GM23338 (cell line): ENCODE measurements at regions not wholly inside any gene's neighbourhood (a gene's known extent, or its start where the extent isn't known, plus 50 kb on each side); places are given as distances from the start of the nearest gene placed in this dataset.

ENCODE experiments used
- ATAC-seq: fragments of 200-7000 bp; cut with Tn5 transposase; 3 replicates; pipeline ENCODE4 v1.9.1; 2020
- DNase-seq: peaks from one replicate; pipeline ENCODE4 v3.0.0-alpha.2; 2015; ENCODE audit warnings: low spot score
- H2AFZ ChIP-seq: fragments of 200-600 bp; sonication (generic); 2 replicates; pipeline ENCODE4 v1.8.0; 2016; ENCODE audit warnings: antibody characterized with exemption, mild to moderate bottlenecking, moderate library complexity
- H3F3A ChIP-seq: fragments of 200-600 bp; sonication (generic); replicated peaks from 2 replicates; pipeline ENCODE4 v1.8.0; 2017; ENCODE audit warnings: antibody characterized with exemption, mixed run types, low read depth
- H3K27ac ChIP-seq: fragments of 200-600 bp; sonication (generic); 2 replicates; pipeline ENCODE4 v1.6.1; 2016; ENCODE audit warnings: low read depth
- H3K27me3 ChIP-seq: fragments of 200-600 bp; sonication (generic); 2 replicates; pipeline ENCODE4 v1.8.0; 2016; ENCODE audit warnings: mild to moderate bottlenecking, mixed run types, moderate library complexity; ENCODE audit not compliant: insufficient read depth
- H3K36me3 ChIP-seq: fragments of 200-600 bp; sonication (generic); 2 replicates; pipeline ENCODE4 v1.8.0; 2016; ENCODE audit warnings: mild to moderate bottlenecking; ENCODE audit not compliant: insufficient read depth
- H3K4me1 ChIP-seq: fragments of 200-600 bp; sonication (generic); 2 replicates; pipeline ENCODE4 v1.8.0; 2016; ENCODE audit warnings: mild to moderate bottlenecking, moderate library complexity; ENCODE audit not compliant: insufficient read depth
- H3K4me2 ChIP-seq: fragments of 200-600 bp; sonication (generic); 2 replicates; pipeline ENCODE4 v1.7.1; 2017; ENCODE audit warnings: mixed run types
- H3K4me3 ChIP-seq: fragments of 200-600 bp; sonication (generic); 2 replicates; pipeline ENCODE4 v1.6.1; 2016; ENCODE audit warnings: mixed run types
- H3K79me2 ChIP-seq: fragments of 200-600 bp; sonication (generic); replicated peaks from 2 replicates; pipeline ENCODE4 v1.8.0; 2017; ENCODE audit warnings: mild to moderate bottlenecking; ENCODE audit not compliant: insufficient read depth
- H3K9me2 ChIP-seq: fragments of 200-600 bp; sonication (generic); 2 replicates; pipeline ENCODE4 v1.8.0; 2017; ENCODE audit not compliant: insufficient read depth
- H4K20me1 ChIP-seq: fragments of 200-600 bp; sonication (generic); replicated peaks from 2 replicates; pipeline ENCODE4 v1.8.0; 2017; ENCODE audit warnings: mild to moderate bottlenecking; ENCODE audit not compliant: insufficient read depth
- H3K27ac Mint-ChIP-seq: 2 replicates; pipeline ENCODE4 v1.8.0; 2020; ENCODE audit warnings: inconsistent platforms, mild to moderate bottlenecking, moderate library complexity, mixed read lengths
- H3K27me3 Mint-ChIP-seq: 3 replicates; pipeline ENCODE4 v1.8.0; 2022; ENCODE audit warnings: low read depth, mild to moderate bottlenecking, moderate library complexity, mixed read lengths, inconsistent platforms; ENCODE audit not compliant: insufficient read depth, poor library complexity
- H3K36me3 Mint-ChIP-seq: 3 replicates; pipeline ENCODE4 v1.8.0; 2021; ENCODE audit warnings: low read depth, mild to moderate bottlenecking, inconsistent platforms, moderate library complexity, mixed read lengths
- H3K4me1 Mint-ChIP-seq: 3 replicates; pipeline ENCODE4 v1.8.0; 2020; ENCODE audit warnings: mild to moderate bottlenecking, inconsistent platforms, mixed read lengths
- H3K4me3 Mint-ChIP-seq: 3 replicates; pipeline ENCODE4 v1.8.0; 2021; ENCODE audit warnings: moderate library complexity, mild to moderate bottlenecking, inconsistent platforms, mixed read lengths
- H3K9me3 Mint-ChIP-seq: 3 replicates; pipeline ENCODE4 v1.8.0; 2020; ENCODE audit warnings: moderate library complexity, mild to moderate bottlenecking, inconsistent platforms, mixed read lengths
- CREB1 ChIP-seq: fragments of 250-450 bp; sonication (Bioruptor Pico); IDR thresholded peaks from 2 replicates; pipeline ENCODE4 v1.5.0; 2020; ENCODE audit warnings: low read depth, mild to moderate bottlenecking, moderate library complexity
- CTCF ChIP-seq, 2 experiments: fragments of 200-600 bp in 1 of 2; sonication (generic) in 1 of 2; conservative IDR thresholded peaks; 2 replicates each; pipeline versions ENCODE4 v1.5.1 to v1.6.1; 2016 to 2017; ENCODE audit warnings: antibody characterized with exemption in 2 of 2, low read depth in 2 of 2, mild to moderate bottlenecking in 2 of 2, moderate library complexity in 1 of 2
- ETS1 ChIP-seq: IDR thresholded peaks from 2 replicates; pipeline ENCODE4 v1.6.1; 2016; ENCODE audit warnings: antibody characterized with exemption
- EZH2phosphoT487 ChIP-seq: fragments of 200-600 bp; sonication (generic); IDR thresholded peaks from one replicate; pipeline ENCODE4 v1.8.1; 2018; ENCODE audit warnings: antibody characterized with exemption; ENCODE audit not compliant: unreplicated experiment
- NANOG ChIP-seq: IDR thresholded peaks from 2 replicates; pipeline ENCODE4 v1.6.1; 2016; ENCODE audit warnings: antibody characterized with exemption, borderline replicate concordance
- ZNF462 ChIP-seq: fragments of 250-450 bp; sonication (Bioruptor Pico); IDR thresholded peaks from 2 replicates; pipeline ENCODE4 v1.5.0; 2020; ENCODE audit warnings: mild to moderate bottlenecking, moderate library complexity

GRCh38 chr6:48743738-48744137 is 632.7 kb upstream of the PTCHD4 start:
- Mint-ChIP-seq H3K27me3 (no peaks in the 10 kb centered on the region), H3K4me1 (no peaks in the 10 kb centered on the region; the same call in 2 of the 3 replicates), H3K9me3 (no peaks in the 10 kb centered on the region; the same call in 2 of the 3 replicates), H3K36me3 (no peaks in the 10 kb centered on the region), H3K4me3 (no peak overlapping the region), H3K27ac (no peak overlapping the region)
- no peak overlapping the region for H3K4me3 ChIP-seq
- H3K4me1 ChIP-seq: no peaks in the 10 kb centered on the region
- ATAC-seq (no peak), DNase-seq (no peak)
- no peaks in the 10 kb centered on the region for H3F3A ChIP-seq
- no peaks in the 10 kb centered on the region for H3K27me3 ChIP-seq
- H3K36me3 ChIP-seq: no peaks in the 10 kb centered on the region
- no peaks in the 10 kb centered on the region; the same call in 1 of the 2 replicates for H3K9me2 ChIP-seq
- no peak overlapping the region for H3K27ac ChIP-seq
- no peaks in the 10 kb centered on the region for H4K20me1 ChIP-seq
- no peak for TF ChIP-seq NANOG
- H3K79me2 ChIP-seq: no peaks in the 10 kb centered on the region
- no peak overlapping the region for H3K4me2 ChIP-seq
- H2AFZ ChIP-seq: no peak overlapping the region

- H2AFZ ChIP-seq: no peak overlapping the region
- Mint-ChIP-seq H3K9me3 (peaks cover 4% of the 10 kb centered on the region; the same call in 2 of the 3 replicates), H3K4me1 (peaks cover 9% of the 10 kb centered on the region; the same call in 2 of the 3 replicates), H3K27me3 (no peaks in the 10 kb centered on the region), H3K4me3 (no peak overlapping the region), H3K36me3 (peaks cover 5% of the 10 kb centered on the region; the same call in 1 of the 3 replicates), H3K27ac (no peak overlapping the region)
- no peaks in the 10 kb centered on the region for H4K20me1 ChIP-seq
- H3K4me2 ChIP-seq: no peak overlapping the region
- no peaks in the 10 kb centered on the region for H3F3A ChIP-seq
- no peak overlapping the region for H3K27ac ChIP-seq
- no peaks in the 10 kb centered on the region for H3K27me3 ChIP-seq
- H3K36me3 ChIP-seq: no peaks in the 10 kb centered on the region
- 0 out of 2 replicates have a peak, but pooled peaks cover 3% of the 10 kb centered on the region for H3K4me1 ChIP-seq
- no peaks in the 10 kb centered on the region for H3K79me2 ChIP-seq
- no peak overlapping the region for H3K4me3 ChIP-seq
- H3K9me2 ChIP-seq: 0 out of 2 replicates have a peak, but pooled peaks cover under 1% of the 10 kb centered on the region
- no peak for TF ChIP-seq ETS1
- no peak for TF ChIP-seq EZH2phosphoT487
- TF ChIP-seq CTCF (conservative IDR thresholded peaks at IDR 0.05; ENCODE audit: low read depth in 2 of 2): no peak
- TF ChIP-seq ZNF462 (CRISPR knock-in tag): no peak
- TF ChIP-seq CREB1: no peak
- no peak for TF ChIP-seq NANOG
- DNase-seq (no peak), ATAC-seq (no peak)
Observed at GRCh38 chr6:48736501-48737206, 625.7 kb upstream of the PTCHD4 start.
